ENCODE measurements at regions not wholly inside any gene's neighbourhood (a gene's known extent, or its start where the extent isn't known, plus 50 kb on each side); places are given as distances from the start of the nearest gene placed in this dataset.
"Not testable (repeated sequence)": the region's sequence is repeated elsewhere in the genome, so short reads cannot be mapped to it uniquely, and the experiment has no call there.

DNA sequence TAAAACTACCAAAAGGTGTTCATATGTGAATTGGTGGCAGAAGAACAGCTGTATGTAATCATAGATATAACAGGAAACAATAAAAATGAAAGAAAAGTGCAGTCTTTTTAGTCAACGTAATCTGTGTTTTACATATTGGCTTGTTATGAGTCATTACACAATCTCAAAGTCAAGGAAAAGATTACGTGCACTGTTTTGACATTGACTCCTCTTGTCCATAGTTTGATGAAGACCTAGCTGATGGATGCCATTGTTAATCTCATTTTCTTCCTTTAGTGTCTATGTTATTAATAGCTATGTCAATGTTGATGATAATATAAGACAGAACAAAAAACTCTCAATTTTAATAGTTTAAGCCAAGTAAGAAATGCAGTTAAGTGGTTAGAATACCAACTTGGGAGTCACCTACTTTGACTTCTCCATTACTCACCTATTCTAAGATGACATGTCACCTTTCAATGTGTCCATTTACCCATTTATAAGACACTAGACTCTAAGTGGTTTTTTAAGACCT, 84.5 kb upstream of the SAMSN1 start:
- DNase-seq (ENCODE audit: extremely low read depth, insufficient read length), result peak; percentile 65
- Histone ChIP-seq H3K36me3 (ENCODE audit: control insufficient read depth, insufficient read depth, low read length) (no peaks in the 10 kb centered on the region), H3K4me3 (replicated peaks; ENCODE audit: low read depth, low read length) (no peak overlapping the region), H3K27me3 (replicated peaks; ENCODE audit: control insufficient read depth, insufficient read depth, low read length) (no peaks in the 10 kb centered on the region)
- TF ChIP-seq, protein P1, sequence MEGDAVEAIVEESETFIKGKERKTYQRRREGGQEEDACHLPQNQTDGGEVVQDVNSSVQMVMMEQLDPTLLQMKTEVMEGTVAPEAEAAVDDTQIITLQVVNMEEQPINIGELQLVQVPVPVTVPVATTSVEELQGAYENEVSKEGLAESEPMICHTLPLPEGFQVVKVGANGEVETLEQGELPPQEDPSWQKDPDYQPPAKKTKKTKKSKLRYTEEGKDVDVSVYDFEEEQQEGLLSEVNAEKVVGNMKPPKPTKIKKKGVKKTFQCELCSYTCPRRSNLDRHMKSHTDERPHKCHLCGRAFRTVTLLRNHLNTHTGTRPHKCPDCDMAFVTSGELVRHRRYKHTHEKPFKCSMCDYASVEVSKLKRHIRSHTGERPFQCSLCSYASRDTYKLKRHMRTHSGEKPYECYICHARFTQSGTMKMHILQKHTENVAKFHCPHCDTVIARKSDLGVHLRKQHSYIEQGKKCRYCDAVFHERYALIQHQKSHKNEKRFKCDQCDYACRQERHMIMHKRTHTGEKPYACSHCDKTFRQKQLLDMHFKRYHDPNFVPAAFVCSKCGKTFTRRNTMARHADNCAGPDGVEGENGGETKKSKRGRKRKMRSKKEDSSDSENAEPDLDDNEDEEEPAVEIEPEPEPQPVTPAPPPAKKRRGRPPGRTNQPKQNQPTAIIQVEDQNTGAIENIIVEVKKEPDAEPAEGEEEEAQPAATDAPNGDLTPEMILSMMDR (IDR thresholded peaks at IDR 0.05; ENCODE audit: insufficient read depth, low read length, poor library complexity, severe bottlenecking), result no peak

DNA sequence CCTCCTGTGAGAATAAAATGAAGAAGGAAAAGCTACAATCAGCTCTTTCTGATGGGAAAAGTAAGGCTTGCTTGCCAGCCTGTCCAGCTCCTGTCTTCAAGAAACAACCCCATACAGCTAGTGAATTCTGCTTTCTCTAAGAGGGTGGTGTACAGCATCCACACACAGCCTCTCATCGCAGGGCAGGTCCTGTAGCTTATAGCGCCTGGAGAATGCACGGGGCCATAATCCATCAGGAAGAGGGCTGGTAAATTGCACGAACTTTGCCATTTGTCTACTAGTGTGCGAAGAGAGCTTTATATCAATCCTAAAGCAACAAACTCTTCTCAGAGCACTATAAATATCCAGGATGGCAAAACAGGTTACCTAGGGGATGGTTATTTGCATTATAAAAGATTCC, 83.3 kb upstream of the SAMSN1 start:
- H3K36me3 ChIP-seq (ENCODE audit: control insufficient read depth, insufficient read depth, low read length), result no peaks in the 10 kb centered on the region
- no peak for DNase-seq (ENCODE audit: extremely low read depth, insufficient read length)

DNA sequence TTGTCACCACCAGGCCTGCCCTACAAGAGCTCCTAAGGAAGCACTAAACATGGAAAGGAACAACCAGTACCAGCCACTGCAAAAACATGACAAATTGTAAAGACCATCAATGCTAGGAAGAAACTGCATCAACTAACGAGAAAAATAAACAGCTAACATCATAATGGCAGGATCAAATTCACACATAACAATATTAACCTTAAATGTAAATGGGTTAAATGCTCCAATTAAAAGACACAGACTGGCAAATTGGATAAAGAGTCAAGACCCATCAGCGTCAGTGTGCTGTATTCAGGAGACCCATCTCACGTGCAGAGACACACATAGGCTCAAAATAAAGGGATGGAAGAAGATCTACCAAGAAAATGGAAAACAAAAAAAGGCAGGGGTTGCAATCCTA, 77.0 kb upstream of the SAMSN1 start:
- not testable (repeated sequence) for DNase-seq (ENCODE audit: extremely low read depth, insufficient read length); H3K27me3 ChIP-seq (replicated peaks; ENCODE audit: control insufficient read depth, insufficient read depth, low read length); H3K36me3 ChIP-seq (ENCODE audit: control insufficient read depth, insufficient read depth, low read length); H3K4me3 ChIP-seq (replicated peaks; ENCODE audit: low read depth, low read length)

More for the DNA sequence above, 83.3 kb upstream of the SAMSN1 start:
- no peak overlapping the region for H3K4me3 ChIP-seq (replicated peaks; ENCODE audit: low read depth, low read length)
- TF ChIP-seq, protein P1 (IDR thresholded peaks at IDR 0.05; ENCODE audit: insufficient read depth, low read length, poor library complexity, severe bottlenecking), result no peak
- H3K27me3 ChIP-seq (replicated peaks; ENCODE audit: control insufficient read depth, insufficient read depth, low read length), result no peaks in the 10 kb centered on the region

DNA sequence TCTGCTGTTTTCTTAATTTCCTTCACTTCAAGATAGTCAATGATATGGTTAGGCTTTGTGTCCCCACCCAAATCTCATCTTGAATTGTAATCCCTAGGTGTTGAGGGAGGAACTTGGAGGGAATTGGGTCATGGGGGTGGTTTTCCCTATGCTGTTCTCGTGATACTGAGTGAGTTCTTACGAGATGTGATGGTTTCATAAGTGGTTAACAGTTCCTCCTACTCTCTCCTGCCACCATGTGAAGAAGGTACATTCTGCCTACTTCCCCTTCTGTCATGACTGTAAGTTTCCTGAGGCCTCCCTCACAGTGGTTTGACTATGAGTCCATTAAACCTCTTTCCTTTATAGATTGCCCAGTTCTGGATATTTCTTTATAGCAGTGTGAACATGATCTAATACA, 74.0 kb upstream of the SAMSN1 start:
- Histone ChIP-seq H3K36me3 (ENCODE audit: control insufficient read depth, insufficient read depth, low read length) (no peaks in the 10 kb centered on the region), H3K27me3 (replicated peaks; ENCODE audit: control insufficient read depth, insufficient read depth, low read length) (no peaks in the 10 kb centered on the region), H3K4me3 (replicated peaks; ENCODE audit: low read depth, low read length) (no peak overlapping the region)
- peak; percentile 25 for DNase-seq (ENCODE audit: extremely low read depth, insufficient read length)
- TF ChIP-seq, protein P1 (IDR thresholded peaks at IDR 0.05; ENCODE audit: insufficient read depth, low read length, poor library complexity, severe bottlenecking), result no peak

DNA sequence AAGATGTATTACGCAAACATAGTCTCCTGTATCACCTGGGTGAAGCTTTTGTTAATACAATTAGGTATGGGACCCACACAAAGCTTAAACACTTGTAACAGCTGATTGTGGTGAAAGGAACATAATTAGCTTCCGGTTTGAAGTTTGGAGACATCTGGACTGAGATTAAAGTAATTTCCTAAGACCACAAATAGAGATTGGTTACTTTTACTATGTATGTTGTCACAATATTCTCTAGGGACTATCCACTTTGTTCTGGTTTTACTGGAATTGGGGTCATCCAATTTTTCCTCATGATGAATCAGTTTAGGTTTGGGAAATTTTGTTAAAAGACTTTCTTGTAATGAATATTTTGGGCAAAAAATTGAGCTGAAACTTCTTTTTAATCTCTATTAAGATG, 71.8 kb upstream of the SAMSN1 start:
- Histone ChIP-seq H3K36me3 (ENCODE audit: control insufficient read depth, insufficient read depth, low read length) (no peaks in the 10 kb centered on the region), H3K27me3 (replicated peaks; ENCODE audit: control insufficient read depth, insufficient read depth, low read length) (no peaks in the 10 kb centered on the region), H3K4me3 (replicated peaks; ENCODE audit: low read depth, low read length) (no peak overlapping the region)
- TF ChIP-seq, protein P1 (IDR thresholded peaks at IDR 0.05; ENCODE audit: insufficient read depth, low read length, poor library complexity, severe bottlenecking), result no peak
- DNase-seq (ENCODE audit: extremely low read depth, insufficient read length), result no peak

DNA sequence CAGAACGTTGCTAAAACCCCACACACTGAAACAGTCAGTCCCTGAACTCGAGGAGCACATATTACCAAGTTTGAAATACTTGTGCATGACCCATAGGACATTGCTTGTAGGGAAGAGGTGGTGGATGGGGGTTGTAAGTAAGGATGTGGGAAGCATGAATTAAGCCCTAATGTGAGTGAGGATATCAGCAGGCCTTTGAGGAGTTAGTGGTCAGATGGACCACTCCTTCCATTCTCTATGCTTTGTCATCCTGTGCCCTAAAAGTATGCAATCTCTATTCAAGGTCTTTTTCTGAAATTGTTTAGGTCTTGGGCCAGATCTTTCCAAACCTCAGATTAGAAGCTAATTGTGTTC, 70.9 kb upstream of the SAMSN1 start:
- Histone ChIP-seq H3K27me3 (replicated peaks; ENCODE audit: control insufficient read depth, insufficient read depth, low read length) (no peaks in the 10 kb centered on the region), H3K4me3 (replicated peaks; ENCODE audit: low read depth, low read length) (no peak overlapping the region), H3K36me3 (ENCODE audit: control insufficient read depth, insufficient read depth, low read length) (no peaks in the 10 kb centered on the region)
- TF ChIP-seq, protein P1 (IDR thresholded peaks at IDR 0.05; ENCODE audit: insufficient read depth, low read length, poor library complexity, severe bottlenecking), result no peak
- no peak for DNase-seq (ENCODE audit: extremely low read depth, insufficient read length)

Data from GM06990 (cell line).